Stimulated activated CD4-positive, alpha-beta T cell treated with anti-CD3 and anti-CD28 coated beads, Interleukin-2, amount 100 ng/mL, for 24 hours (primary cell): ENCODE measurements at regions not wholly inside any gene's neighbourhood (a gene's known extent, or its start where the extent isn't known, plus 50 kb on each side); places are given as distances from the start of the nearest gene placed in this dataset.
"Not testable (repeated sequence)": the region's sequence is repeated elsewhere in the genome, so short reads cannot be mapped to it uniquely, and the experiment has no call there.

ENCODE experiments used
- DNase-seq, 2 donors: peaks; one replicate each; pipeline ENCODE4 v3.0.0-alpha.2; 2020

GRCh38 chr2:215861607-215862350 lies 151.6 kb downstream of the MREG start:
- DNase-seq: no peak

- no peak for DNase-seq
These were observed 157.3 kb downstream of the MREG start for GRCh38 chr2:215856080-215856479.

GRCh38 chr2:215855308-215855707 lies 158.0 kb downstream of the MREG start:
- DNase-seq: not testable (repeated sequence)

GRCh38 chr2:215854008-215854407 lies 159.3 kb downstream of the MREG start:
- DNase-seq: no peak

GRCh38 chr2:215851696-215852095 lies 161.7 kb downstream of the MREG start:
- no peak for DNase-seq

GRCh38 chr2:215851082-215851481 lies 162.3 kb downstream of the MREG start:
- no peak for DNase-seq

GRCh38 chr2:215850380-215850779 lies 163.0 kb downstream of the MREG start:
- DNase-seq: no peak

- DNase-seq: no peak
These were observed 163.6 kb downstream of the MREG start for GRCh38 chr2:215849771-215850170.

GRCh38 chr2:215848698-215849097 lies 164.7 kb downstream of the MREG start:
- DNase-seq: no peak

GRCh38 chr2:215848146-215848545 lies 165.2 kb downstream of the MREG start:
- no peak for DNase-seq

- DNase-seq: no peak
These were observed 165.6 kb downstream of the MREG start for GRCh38 chr2:215847718-215848117.

GRCh38 chr2:215847056-215847455 lies 166.3 kb downstream of the MREG start:
- no peak for DNase-seq

GRCh38 chr2:215845839-215846586 lies 167.3 kb downstream of the MREG start:
- no peak for DNase-seq

- DNase-seq: no peak
These were observed 169.8 kb downstream of the MREG start for GRCh38 chr2:215843579-215843978.

- DNase-seq: no peak
These were observed 172.1 kb downstream of the MREG start for GRCh38 chr2:215841175-215841816.

GRCh38 chr2:215839816-215840215 lies 173.5 kb downstream of the MREG start:
- no peak for DNase-seq

- no peak for DNase-seq
These were observed 174.0 kb downstream of the MREG start for GRCh38 chr2:215839309-215839708.

- DNase-seq: no peak
These were observed 176.5 kb downstream of the MREG start for GRCh38 chr2:215836881-215837280.

- DNase-seq: no peak
These were observed 177.7 kb downstream of the MREG start for GRCh38 chr2:215835657-215836056.

- DNase-seq: no peak
These were observed 178.1 kb downstream of the MREG start for GRCh38 chr2:215835231-215835630.

GRCh38 chr2:215833531-215834162 lies 179.7 kb downstream of the MREG start:
- no peak for DNase-seq

GRCh38 chr2:215832791-215833190 lies 180.6 kb downstream of the MREG start:
- no peak for DNase-seq

GRCh38 chr2:215831296-215831913 lies 181.9 kb downstream of the MREG start:
- DNase-seq: no peak
